Thoracic aorta (tissue), 2 donors: ENCODE measurements at regions not wholly inside any gene's neighbourhood (a gene's known extent, or its start where the extent isn't known, plus 50 kb on each side); places are given as distances from the start of the nearest gene placed in this dataset.
"Not testable (repeated sequence)": the region's sequence is repeated elsewhere in the genome, so short reads cannot be mapped to it uniquely, and the experiment has no call there.

Experiments
- ATAC-seq: fragments of 150-250 bp; one replicate; pipeline ENCODE4 v1.8.0; 2017; ENCODE audit warnings: low read depth; ENCODE audit not compliant: insufficient number of reproducible peaks, low FRiP score
- DNase-seq: peaks from one replicate; pipeline ENCODE4 v3.0.0-alpha.2; 2020; ENCODE audit warnings: low spot score
- H3K27ac ChIP-seq, 2 donors: fragments of 200-600 bp; sonication (generic); 1 replicate in 1 of 2; 2 replicates in 1 of 2; pipeline ENCODE4 v1.5.1; 2016; ENCODE audit warnings: mild to moderate bottlenecking in 2 of 2, moderate library complexity in 2 of 2
- H3K27me3 ChIP-seq: fragments of 200-600 bp; sonication (generic); replicated peaks from 2 replicates; pipeline ENCODE4 v1.6.0; 2016; ENCODE audit warnings: mild to moderate bottlenecking; ENCODE audit not compliant: insufficient read depth
- H3K36me3 ChIP-seq: fragments of 200-600 bp; sonication (generic); one replicate; pipeline ENCODE4 v1.5.1; 2016
- H3K4me1 ChIP-seq, 2 donors: fragments of 200-600 bp; sonication (generic); 1 replicate in 1 of 2; 2 replicates in 1 of 2; pipeline versions ENCODE4 v1.5.1 to v1.6.0; 2016; ENCODE audit warnings: low read depth in 2 of 2, mild to moderate bottlenecking in 1 of 2; ENCODE audit not compliant: control insufficient read depth in 1 of 2
- H3K4me3 ChIP-seq: fragments of 200-600 bp; sonication (generic); 2 replicates; pipeline ENCODE4 v1.5.1; 2016; ENCODE audit warnings: mild to moderate bottlenecking
- H3K9me3 ChIP-seq: fragments of 200-600 bp; sonication (generic); 2 replicates; pipeline ENCODE4 v1.5.1; 2016
- TF ChIP-seq, protein P1 (sequence below): fragments of 200-600 bp; sonication (generic); IDR thresholded peaks from one replicate; pipeline ENCODE4 v1.5.1; 2019; ENCODE audit warnings: antibody characterized with exemption

DNA sequence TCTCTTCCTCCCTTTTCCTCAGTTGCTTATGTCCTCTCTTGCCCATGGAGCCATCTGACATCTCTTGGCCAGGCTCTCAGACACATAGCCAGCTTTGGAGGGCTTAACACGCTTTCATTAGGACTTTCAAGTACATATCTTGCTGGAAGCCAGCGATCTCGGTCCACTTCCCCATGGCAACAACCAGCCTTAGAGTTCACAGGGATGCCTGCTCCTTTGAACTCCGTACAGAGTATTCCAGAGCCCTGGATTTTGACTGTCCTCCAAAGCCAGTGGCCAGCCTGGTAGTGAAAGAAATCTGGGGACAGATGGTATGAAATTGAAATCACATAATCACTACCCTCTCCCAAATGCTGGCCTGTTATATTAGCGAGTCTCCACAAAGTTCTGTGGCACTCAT is 370.5 kb upstream of the NPVF start:
- Histone ChIP-seq H3K36me3 (no peaks in the 10 kb centered on the region), H3K4me3 (no peak overlapping the region), H3K9me3 (no peaks in the 10 kb centered on the region), H3K27ac (peak overlapping the region in 1 of 2 donors; percentile 33), H3K4me1 (peaks cover 2 to 15% of the 10 kb centered on the region in 2 donors), H3K27me3 (no peaks in the 10 kb centered on the region)
- ATAC-seq (no peak), DNase-seq (no peak)
- TF ChIP-seq, protein P1, sequence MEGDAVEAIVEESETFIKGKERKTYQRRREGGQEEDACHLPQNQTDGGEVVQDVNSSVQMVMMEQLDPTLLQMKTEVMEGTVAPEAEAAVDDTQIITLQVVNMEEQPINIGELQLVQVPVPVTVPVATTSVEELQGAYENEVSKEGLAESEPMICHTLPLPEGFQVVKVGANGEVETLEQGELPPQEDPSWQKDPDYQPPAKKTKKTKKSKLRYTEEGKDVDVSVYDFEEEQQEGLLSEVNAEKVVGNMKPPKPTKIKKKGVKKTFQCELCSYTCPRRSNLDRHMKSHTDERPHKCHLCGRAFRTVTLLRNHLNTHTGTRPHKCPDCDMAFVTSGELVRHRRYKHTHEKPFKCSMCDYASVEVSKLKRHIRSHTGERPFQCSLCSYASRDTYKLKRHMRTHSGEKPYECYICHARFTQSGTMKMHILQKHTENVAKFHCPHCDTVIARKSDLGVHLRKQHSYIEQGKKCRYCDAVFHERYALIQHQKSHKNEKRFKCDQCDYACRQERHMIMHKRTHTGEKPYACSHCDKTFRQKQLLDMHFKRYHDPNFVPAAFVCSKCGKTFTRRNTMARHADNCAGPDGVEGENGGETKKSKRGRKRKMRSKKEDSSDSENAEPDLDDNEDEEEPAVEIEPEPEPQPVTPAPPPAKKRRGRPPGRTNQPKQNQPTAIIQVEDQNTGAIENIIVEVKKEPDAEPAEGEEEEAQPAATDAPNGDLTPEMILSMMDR, result no peak

DNA sequence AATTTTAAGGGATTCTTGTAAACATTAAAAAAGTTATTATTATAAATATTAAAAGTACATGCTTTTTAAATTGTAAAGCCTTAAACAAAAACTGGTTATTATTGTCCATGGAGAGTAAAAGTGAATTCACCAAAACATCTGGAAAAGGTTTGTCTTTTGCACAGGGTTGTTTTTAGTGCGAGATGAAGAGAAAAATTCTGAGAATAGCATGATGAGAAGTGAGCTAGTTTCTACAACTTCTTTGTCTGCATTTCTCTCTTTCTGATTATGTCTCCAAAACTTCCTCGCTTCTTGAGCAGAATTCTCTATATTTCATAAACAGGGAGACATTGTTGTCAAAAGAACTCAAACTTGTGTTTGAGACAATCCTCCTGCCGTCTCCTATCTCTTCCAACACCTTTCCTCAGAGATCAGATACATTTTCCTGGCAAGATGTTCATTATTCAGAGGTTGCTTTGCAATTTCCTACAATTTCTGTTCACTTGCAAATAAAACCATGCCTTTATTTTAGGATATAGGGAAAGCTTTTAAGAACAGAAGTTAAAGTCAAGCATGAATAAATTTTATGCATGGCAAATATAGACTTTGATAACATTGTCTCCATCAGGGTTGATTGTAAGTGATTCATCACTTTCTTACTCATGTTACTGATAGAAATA is 372.1 kb upstream of the NPVF start:
- Histone ChIP-seq H3K27ac (no peak overlapping the region), H3K4me3 (no peak overlapping the region), H3K9me3 (no peaks in the 10 kb centered on the region), H3K27me3 (no peaks in the 10 kb centered on the region), H3K4me1 (peaks cover 2 to 15% of the 10 kb centered on the region in 2 donors), H3K36me3 (no peaks in the 10 kb centered on the region)
- no peak for ATAC-seq
- TF ChIP-seq, protein P1, result no peak
- DNase-seq, result no peak

DNA sequence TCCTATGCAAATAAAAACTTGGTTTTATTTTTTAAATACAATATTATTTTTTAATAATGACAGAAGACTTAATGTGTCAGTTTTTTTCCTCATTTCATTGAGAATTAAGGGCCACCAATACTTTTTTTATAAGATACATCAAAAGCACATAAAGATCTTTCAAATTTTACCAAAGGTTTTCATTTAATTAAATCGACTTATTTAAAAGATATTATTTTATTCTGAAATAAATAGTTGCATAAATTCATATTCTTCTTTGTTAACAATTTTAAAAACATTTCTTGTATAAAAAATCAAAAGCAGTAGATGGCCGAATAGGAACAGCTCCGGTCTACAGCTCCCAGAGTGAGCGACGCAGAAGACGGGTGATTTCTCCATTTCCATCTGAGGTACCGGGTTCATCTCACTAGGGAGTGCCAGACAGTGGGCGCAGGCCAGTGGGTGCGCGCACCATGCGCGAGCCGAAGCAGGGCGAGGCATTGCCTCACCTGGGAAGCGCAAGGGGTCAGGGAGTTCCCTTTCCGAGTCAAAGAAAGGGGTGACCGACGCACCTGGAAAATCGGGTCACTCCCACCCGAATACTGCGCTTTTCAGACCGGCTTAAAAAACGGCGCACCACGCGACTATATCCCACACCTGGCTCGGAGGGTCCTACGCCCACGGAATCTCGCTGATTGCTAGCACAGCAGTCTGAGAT is 374.6 kb upstream of the NPVF start:
- not testable (repeated sequence) for H3K27ac ChIP-seq, ATAC-seq, DNase-seq, H3K36me3 ChIP-seq, H3K9me3 ChIP-seq, H3K27me3 ChIP-seq
- H3K4me3 ChIP-seq, result peak overlapping the region; percentile 66
- peaks cover 1 to 10% of the 10 kb centered on the region in 2 donors for H3K4me1 ChIP-seq

DNA sequence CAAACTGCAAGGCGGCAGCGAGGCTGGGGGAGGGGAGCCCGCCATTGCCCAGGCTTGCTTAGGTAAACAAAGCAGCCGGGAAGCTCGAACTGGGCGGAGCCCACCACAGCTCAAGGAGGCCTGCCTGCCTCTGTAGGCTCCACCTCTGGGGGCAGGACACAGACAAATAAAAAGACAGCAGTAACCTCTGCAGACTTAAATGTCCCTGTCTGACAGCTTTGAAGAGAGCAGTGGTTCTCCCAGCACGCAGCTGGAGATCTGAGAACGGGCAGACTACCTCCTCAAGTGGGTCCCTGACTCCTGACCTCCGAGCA is 375.1 kb upstream of the NPVF start:
- not testable (repeated sequence) for H3K27me3 ChIP-seq, H3K36me3 ChIP-seq, H3K27ac ChIP-seq, H3K9me3 ChIP-seq, DNase-seq, H3K4me1 ChIP-seq, ATAC-seq
- peak overlapping the region; percentile 66 for H3K4me3 ChIP-seq

DNA sequence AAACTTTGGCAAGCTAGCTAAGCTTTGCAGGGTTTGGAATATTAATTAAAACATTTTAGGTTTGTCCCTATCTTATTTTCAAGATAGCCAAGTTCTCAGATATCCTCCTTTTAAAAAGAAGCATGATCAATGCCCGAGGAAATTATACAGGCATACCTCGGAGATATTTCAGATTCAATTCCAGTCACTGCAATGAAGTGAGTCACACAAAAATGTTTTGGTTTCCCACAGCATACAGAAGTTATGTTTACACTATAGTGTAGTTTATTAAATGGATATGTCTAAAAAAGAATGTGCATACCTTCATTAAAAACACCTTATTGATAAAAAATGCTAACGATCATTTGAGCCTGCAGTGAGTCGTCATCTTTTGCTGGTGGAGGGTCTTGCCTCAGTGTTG is 382.9 kb upstream of the NPVF start:
- TF ChIP-seq, protein P1, result no peak
- no peaks in the 10 kb centered on the region for H3K36me3 ChIP-seq

DNA sequence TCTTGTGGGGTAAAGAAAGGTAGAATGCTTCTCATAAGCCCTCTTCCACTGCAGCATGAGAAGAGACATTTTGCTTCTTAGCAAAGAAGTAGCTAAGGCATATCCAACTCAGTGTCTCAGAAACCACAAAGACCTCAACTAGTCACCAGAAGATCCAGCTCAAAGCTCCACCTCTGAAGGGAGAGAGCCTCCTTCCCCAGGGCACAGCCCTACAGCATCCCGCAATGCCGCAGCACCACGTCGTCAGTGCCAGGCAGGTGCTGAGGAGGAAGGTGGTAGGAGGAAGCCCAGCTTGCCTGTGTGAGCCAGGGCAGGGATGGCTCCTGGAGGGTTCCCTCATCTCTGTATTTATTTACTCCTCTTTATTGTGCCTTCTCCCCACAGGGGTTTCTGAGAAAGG is 385.6 kb upstream of the NPVF start:
- Histone ChIP-seq H3K4me3 (no peak overlapping the region), H3K27me3 (no peaks in the 10 kb centered on the region), H3K9me3 (no peaks in the 10 kb centered on the region), H3K36me3 (no peaks in the 10 kb centered on the region), H3K4me1 (peaks cover 36 to 47% of the 10 kb centered on the region in 2 donors), H3K27ac (peak overlapping the region in 1 of 2 donors; percentile 33)
- DNase-seq (no peak), ATAC-seq (no peak)
- TF ChIP-seq, protein P1, result no peak

More for the DNA sequence above, 382.9 kb upstream of the NPVF start:
- no peaks in the 10 kb centered on the region for H3K9me3 ChIP-seq
- no peak for ATAC-seq
- no peak for DNase-seq
- H3K27ac ChIP-seq, result no peak overlapping the region
- H3K4me1 ChIP-seq, result peaks cover 18 to 22% of the 10 kb centered on the region in 2 donors
- no peaks in the 10 kb centered on the region for H3K27me3 ChIP-seq
- no peak overlapping the region for H3K4me3 ChIP-seq
